GM23338 (cell line): ENCODE measurements at regions not wholly inside any gene's neighbourhood (a gene's known extent, or its start where the extent isn't known, plus 50 kb on each side); places are given as distances from the start of the nearest gene placed in this dataset.
A peak's percentile ranks its signal among the peaks of the same experiment; 100 is the strongest.

ENCODE experiments used
- ATAC-seq: fragments of 200-7000 bp; cut with Tn5 transposase; 3 replicates; pipeline ENCODE4 v1.9.1; 2020
- DNase-seq: peaks from one replicate; pipeline ENCODE4 v3.0.0-alpha.2; 2015; ENCODE audit warnings: low spot score
- H2AFZ ChIP-seq: fragments of 200-600 bp; sonication (generic); 2 replicates; pipeline ENCODE4 v1.8.0; 2016; ENCODE audit warnings: antibody characterized with exemption, mild to moderate bottlenecking, moderate library complexity
- H3F3A ChIP-seq: fragments of 200-600 bp; sonication (generic); replicated peaks from 2 replicates; pipeline ENCODE4 v1.8.0; 2017; ENCODE audit warnings: antibody characterized with exemption, mixed run types, low read depth
- H3K27ac ChIP-seq: fragments of 200-600 bp; sonication (generic); 2 replicates; pipeline ENCODE4 v1.6.1; 2016; ENCODE audit warnings: low read depth
- H3K27me3 ChIP-seq: fragments of 200-600 bp; sonication (generic); 2 replicates; pipeline ENCODE4 v1.8.0; 2016; ENCODE audit warnings: mild to moderate bottlenecking, mixed run types, moderate library complexity; ENCODE audit not compliant: insufficient read depth
- H3K36me3 ChIP-seq: fragments of 200-600 bp; sonication (generic); 2 replicates; pipeline ENCODE4 v1.8.0; 2016; ENCODE audit warnings: mild to moderate bottlenecking; ENCODE audit not compliant: insufficient read depth
- H3K4me1 ChIP-seq: fragments of 200-600 bp; sonication (generic); 2 replicates; pipeline ENCODE4 v1.8.0; 2016; ENCODE audit warnings: mild to moderate bottlenecking, moderate library complexity; ENCODE audit not compliant: insufficient read depth
- H3K4me2 ChIP-seq: fragments of 200-600 bp; sonication (generic); 2 replicates; pipeline ENCODE4 v1.7.1; 2017; ENCODE audit warnings: mixed run types
- H3K4me3 ChIP-seq: fragments of 200-600 bp; sonication (generic); 2 replicates; pipeline ENCODE4 v1.6.1; 2016; ENCODE audit warnings: mixed run types
- H3K79me2 ChIP-seq: fragments of 200-600 bp; sonication (generic); replicated peaks from 2 replicates; pipeline ENCODE4 v1.8.0; 2017; ENCODE audit warnings: mild to moderate bottlenecking; ENCODE audit not compliant: insufficient read depth
- H3K9me2 ChIP-seq: fragments of 200-600 bp; sonication (generic); 2 replicates; pipeline ENCODE4 v1.8.0; 2017; ENCODE audit not compliant: insufficient read depth
- H4K20me1 ChIP-seq: fragments of 200-600 bp; sonication (generic); replicated peaks from 2 replicates; pipeline ENCODE4 v1.8.0; 2017; ENCODE audit warnings: mild to moderate bottlenecking; ENCODE audit not compliant: insufficient read depth
- H3K27ac Mint-ChIP-seq: 2 replicates; pipeline ENCODE4 v1.8.0; 2020; ENCODE audit warnings: inconsistent platforms, mild to moderate bottlenecking, moderate library complexity, mixed read lengths
- H3K27me3 Mint-ChIP-seq: 3 replicates; pipeline ENCODE4 v1.8.0; 2022; ENCODE audit warnings: low read depth, mild to moderate bottlenecking, moderate library complexity, mixed read lengths, inconsistent platforms; ENCODE audit not compliant: insufficient read depth, poor library complexity
- H3K36me3 Mint-ChIP-seq: 3 replicates; pipeline ENCODE4 v1.8.0; 2021; ENCODE audit warnings: low read depth, mild to moderate bottlenecking, inconsistent platforms, moderate library complexity, mixed read lengths
- H3K4me1 Mint-ChIP-seq: 3 replicates; pipeline ENCODE4 v1.8.0; 2020; ENCODE audit warnings: mild to moderate bottlenecking, inconsistent platforms, mixed read lengths
- H3K4me3 Mint-ChIP-seq: 3 replicates; pipeline ENCODE4 v1.8.0; 2021; ENCODE audit warnings: moderate library complexity, mild to moderate bottlenecking, inconsistent platforms, mixed read lengths
- H3K9me3 Mint-ChIP-seq: 3 replicates; pipeline ENCODE4 v1.8.0; 2020; ENCODE audit warnings: moderate library complexity, mild to moderate bottlenecking, inconsistent platforms, mixed read lengths
- CTCF ChIP-seq, 2 experiments: fragments of 200-600 bp in 1 of 2; sonication (generic) in 1 of 2; conservative IDR thresholded peaks; 2 replicates each; pipeline versions ENCODE4 v1.5.1 to v1.6.1; 2016 to 2017; ENCODE audit warnings: antibody characterized with exemption in 2 of 2, low read depth in 2 of 2, mild to moderate bottlenecking in 2 of 2, moderate library complexity in 1 of 2
- EZH2 ChIP-seq: fragments of 200-600 bp; sonication (generic); IDR thresholded peaks from one replicate; pipeline ENCODE4 v1.8.0; 2017; ENCODE audit warnings: antibody characterized with exemption, mild to moderate bottlenecking, low read depth; ENCODE audit not compliant: unreplicated experiment
- EZH2phosphoT487 ChIP-seq: fragments of 200-600 bp; sonication (generic); IDR thresholded peaks from one replicate; pipeline ENCODE4 v1.8.1; 2018; ENCODE audit warnings: antibody characterized with exemption; ENCODE audit not compliant: unreplicated experiment
- NANOG ChIP-seq: IDR thresholded peaks from 2 replicates; pipeline ENCODE4 v1.6.1; 2016; ENCODE audit warnings: antibody characterized with exemption, borderline replicate concordance
- STAT1 ChIP-seq: IDR thresholded peaks from one replicate; pipeline ENCODE4 v1.6.1; 2016; ENCODE audit warnings: antibody characterized with exemption; ENCODE audit not compliant: unreplicated experiment
- ZNF331 ChIP-seq: fragments of 250-450 bp; sonication (Bioruptor Pico); IDR thresholded peaks from 2 replicates; pipeline ENCODE4 v1.5.0; 2020; ENCODE audit warnings: low read depth, mild to moderate bottlenecking, moderate library complexity
- ZNF462 ChIP-seq: fragments of 250-450 bp; sonication (Bioruptor Pico); IDR thresholded peaks from 2 replicates; pipeline ENCODE4 v1.5.0; 2020; ENCODE audit warnings: mild to moderate bottlenecking, moderate library complexity

GRCh38 chr6:135129136-135129856 lies 51.8 kb upstream of the MYB start:
- H3K4me1 Mint-ChIP-seq = peaks cover 8% of the 10 kb centered on the region
- H3K4me3 Mint-ChIP-seq = no peak overlapping the region
- H3K27ac Mint-ChIP-seq = no peak overlapping the region
- no peaks in the 10 kb centered on the region for H3K9me3 Mint-ChIP-seq
- Histone ChIP-seq H3K36me3 (no peaks in the 10 kb centered on the region), H2AFZ (peak overlapping the region; percentile 83), H3K9me2 (peaks cover 19% of the 10 kb centered on the region), H3K27ac (no peak overlapping the region), H3K4me2 (no peak overlapping the region), H3K4me3 (no peak overlapping the region), H3F3A (no peaks in the 10 kb centered on the region), H3K27me3 (no peaks in the 10 kb centered on the region), H3K4me1 (no peaks in the 10 kb centered on the region), H4K20me1 (no peaks in the 10 kb centered on the region), H3K79me2 (no peaks in the 10 kb centered on the region)
- DNase-seq = no peak
- ATAC-seq = no peak
- H3K27me3 Mint-ChIP-seq = peaks cover 5% of the 10 kb centered on the region
- no peaks in the 10 kb centered on the region for H3K36me3 Mint-ChIP-seq
- no peak for TF ChIP-seq EZH2
- TF ChIP-seq STAT1 = no peak
- no peak for TF ChIP-seq ZNF331 (CRISPR knock-in tag)
- TF ChIP-seq ZNF462 (CRISPR knock-in tag) = no peak
- no peak for TF ChIP-seq CTCF (conservative IDR thresholded peaks at IDR 0.05; ENCODE audit: low read depth in 2 of 2)
- TF ChIP-seq NANOG = no peak
- TF ChIP-seq EZH2phosphoT487 = no peak
